GM23338 (cell line): ENCODE measurements at regions not wholly inside any gene's neighbourhood (a gene's known extent, or its start where the extent isn't known, plus 50 kb on each side); places are given as distances from the start of the nearest gene placed in this dataset.

Source experiments
- ATAC-seq: fragments of 200-7000 bp; cut with Tn5 transposase; 3 replicates; pipeline ENCODE4 v1.9.1; 2020
- DNase-seq: peaks from one replicate; pipeline ENCODE4 v3.0.0-alpha.2; 2015; ENCODE audit warnings: low spot score
- H2AFZ ChIP-seq: fragments of 200-600 bp; sonication (generic); 2 replicates; pipeline ENCODE4 v1.8.0; 2016; ENCODE audit warnings: antibody characterized with exemption, mild to moderate bottlenecking, moderate library complexity
- H3F3A ChIP-seq: fragments of 200-600 bp; sonication (generic); replicated peaks from 2 replicates; pipeline ENCODE4 v1.8.0; 2017; ENCODE audit warnings: antibody characterized with exemption, mixed run types, low read depth
- H3K27ac ChIP-seq: fragments of 200-600 bp; sonication (generic); 2 replicates; pipeline ENCODE4 v1.6.1; 2016; ENCODE audit warnings: low read depth
- H3K27me3 ChIP-seq: fragments of 200-600 bp; sonication (generic); 2 replicates; pipeline ENCODE4 v1.8.0; 2016; ENCODE audit warnings: mild to moderate bottlenecking, mixed run types, moderate library complexity; ENCODE audit not compliant: insufficient read depth
- H3K36me3 ChIP-seq: fragments of 200-600 bp; sonication (generic); 2 replicates; pipeline ENCODE4 v1.8.0; 2016; ENCODE audit warnings: mild to moderate bottlenecking; ENCODE audit not compliant: insufficient read depth
- H3K4me1 ChIP-seq: fragments of 200-600 bp; sonication (generic); 2 replicates; pipeline ENCODE4 v1.8.0; 2016; ENCODE audit warnings: mild to moderate bottlenecking, moderate library complexity; ENCODE audit not compliant: insufficient read depth
- H3K4me2 ChIP-seq: fragments of 200-600 bp; sonication (generic); 2 replicates; pipeline ENCODE4 v1.7.1; 2017; ENCODE audit warnings: mixed run types
- H3K4me3 ChIP-seq: fragments of 200-600 bp; sonication (generic); 2 replicates; pipeline ENCODE4 v1.6.1; 2016; ENCODE audit warnings: mixed run types
- H3K79me2 ChIP-seq: fragments of 200-600 bp; sonication (generic); replicated peaks from 2 replicates; pipeline ENCODE4 v1.8.0; 2017; ENCODE audit warnings: mild to moderate bottlenecking; ENCODE audit not compliant: insufficient read depth
- H3K9me2 ChIP-seq: fragments of 200-600 bp; sonication (generic); 2 replicates; pipeline ENCODE4 v1.8.0; 2017; ENCODE audit not compliant: insufficient read depth
- H4K20me1 ChIP-seq: fragments of 200-600 bp; sonication (generic); replicated peaks from 2 replicates; pipeline ENCODE4 v1.8.0; 2017; ENCODE audit warnings: mild to moderate bottlenecking; ENCODE audit not compliant: insufficient read depth
- H3K27ac Mint-ChIP-seq: 2 replicates; pipeline ENCODE4 v1.8.0; 2020; ENCODE audit warnings: inconsistent platforms, mild to moderate bottlenecking, moderate library complexity, mixed read lengths
- H3K27me3 Mint-ChIP-seq: 3 replicates; pipeline ENCODE4 v1.8.0; 2022; ENCODE audit warnings: low read depth, mild to moderate bottlenecking, moderate library complexity, mixed read lengths, inconsistent platforms; ENCODE audit not compliant: insufficient read depth, poor library complexity
- H3K36me3 Mint-ChIP-seq: 3 replicates; pipeline ENCODE4 v1.8.0; 2021; ENCODE audit warnings: low read depth, mild to moderate bottlenecking, inconsistent platforms, moderate library complexity, mixed read lengths
- H3K4me1 Mint-ChIP-seq: 3 replicates; pipeline ENCODE4 v1.8.0; 2020; ENCODE audit warnings: mild to moderate bottlenecking, inconsistent platforms, mixed read lengths
- H3K4me3 Mint-ChIP-seq: 3 replicates; pipeline ENCODE4 v1.8.0; 2021; ENCODE audit warnings: moderate library complexity, mild to moderate bottlenecking, inconsistent platforms, mixed read lengths
- H3K9me3 Mint-ChIP-seq: 3 replicates; pipeline ENCODE4 v1.8.0; 2020; ENCODE audit warnings: moderate library complexity, mild to moderate bottlenecking, inconsistent platforms, mixed read lengths
- CREB1 ChIP-seq: fragments of 250-450 bp; sonication (Bioruptor Pico); IDR thresholded peaks from 2 replicates; pipeline ENCODE4 v1.5.0; 2020; ENCODE audit warnings: low read depth, mild to moderate bottlenecking, moderate library complexity
- CTCF ChIP-seq, 2 experiments: fragments of 200-600 bp in 1 of 2; sonication (generic) in 1 of 2; conservative IDR thresholded peaks; 2 replicates each; pipeline versions ENCODE4 v1.5.1 to v1.6.1; 2016 to 2017; ENCODE audit warnings: antibody characterized with exemption in 2 of 2, low read depth in 2 of 2, mild to moderate bottlenecking in 2 of 2, moderate library complexity in 1 of 2
- EZH2 ChIP-seq: fragments of 200-600 bp; sonication (generic); IDR thresholded peaks from one replicate; pipeline ENCODE4 v1.8.0; 2017; ENCODE audit warnings: antibody characterized with exemption, mild to moderate bottlenecking, low read depth; ENCODE audit not compliant: unreplicated experiment
- EZH2phosphoT487 ChIP-seq: fragments of 200-600 bp; sonication (generic); IDR thresholded peaks from one replicate; pipeline ENCODE4 v1.8.1; 2018; ENCODE audit warnings: antibody characterized with exemption; ENCODE audit not compliant: unreplicated experiment
- JUNB ChIP-seq: IDR thresholded peaks from one replicate; pipeline ENCODE4 v1.6.1; 2016; ENCODE audit warnings: antibody characterized with exemption; ENCODE audit not compliant: unreplicated experiment
- NANOG ChIP-seq: IDR thresholded peaks from 2 replicates; pipeline ENCODE4 v1.6.1; 2016; ENCODE audit warnings: antibody characterized with exemption, borderline replicate concordance
- POLR2AphosphoS5 ChIP-seq: IDR thresholded peaks from 2 replicates; pipeline ENCODE4 v1.6.1; 2016; ENCODE audit warnings: antibody characterized with exemption, low read depth
- STAT1 ChIP-seq: IDR thresholded peaks from one replicate; pipeline ENCODE4 v1.6.1; 2016; ENCODE audit warnings: antibody characterized with exemption; ENCODE audit not compliant: unreplicated experiment
- ZNF114 ChIP-seq: fragments of 250-450 bp; sonication (Bioruptor Pico); IDR thresholded peaks from 2 replicates; pipeline ENCODE4 v1.5.0; 2020; ENCODE audit warnings: mild to moderate bottlenecking, moderate library complexity
- ZNF331 ChIP-seq: fragments of 250-450 bp; sonication (Bioruptor Pico); IDR thresholded peaks from 2 replicates; pipeline ENCODE4 v1.5.0; 2020; ENCODE audit warnings: low read depth, mild to moderate bottlenecking, moderate library complexity
- TF ChIP-seq, protein P1 (sequence below): IDR thresholded peaks from one replicate; pipeline ENCODE4 v1.6.1; 2018; ENCODE audit warnings: antibody characterized with exemption; ENCODE audit not compliant: unreplicated experiment
- TF ChIP-seq, protein P2 (sequence below): fragments of 250-450 bp; sonication (Bioruptor Pico); IDR thresholded peaks from 2 replicates; pipeline ENCODE4 v1.5.0; 2020; ENCODE audit warnings: mild to moderate bottlenecking, moderate library complexity
- TF ChIP-seq, protein P3 (sequence below): IDR thresholded peaks from 2 replicates; pipeline ENCODE4 v1.6.1; 2016; ENCODE audit warnings: antibody characterized with exemption

DNA sequence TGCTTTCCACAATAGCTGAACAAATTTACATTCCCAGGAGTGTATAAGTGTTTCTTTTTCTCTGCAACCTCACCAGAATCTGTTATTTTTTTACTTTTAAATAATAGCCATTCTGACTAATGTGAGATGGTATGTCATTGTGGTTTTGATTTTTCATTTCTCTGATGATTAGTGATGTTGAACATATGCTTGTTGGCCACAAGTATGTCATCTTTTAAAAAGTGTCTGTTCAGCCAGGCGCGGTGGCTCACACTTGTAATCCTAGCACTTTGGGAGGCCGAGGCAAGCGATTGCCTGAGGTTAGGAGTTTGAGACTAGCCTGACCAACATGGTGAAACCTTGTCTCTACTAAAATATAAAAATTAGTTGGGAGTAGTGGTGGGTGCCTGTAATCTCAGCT, 619.3 kb downstream of the SI start:
- ATAC-seq = no peak
- peaks cover 4% of the 10 kb centered on the region; the same call in 2 of the 3 replicates for H3K4me1 Mint-ChIP-seq
- H3K4me3 Mint-ChIP-seq = no peak overlapping the region
- H3K4me3 ChIP-seq = no peak overlapping the region
- no peak overlapping the region for H3K4me2 ChIP-seq
- H3K36me3 Mint-ChIP-seq = no peaks in the 10 kb centered on the region
- H3K27ac Mint-ChIP-seq = no peak overlapping the region
- H3K9me3 Mint-ChIP-seq = no peaks in the 10 kb centered on the region; the same call in 2 of the 3 replicates
- H3K36me3 ChIP-seq = no peaks in the 10 kb centered on the region
- no peaks in the 10 kb centered on the region for H4K20me1 ChIP-seq
- no peak for DNase-seq
- H3K4me1 ChIP-seq = no peaks in the 10 kb centered on the region
- H3F3A ChIP-seq = no peaks in the 10 kb centered on the region
- no peak overlapping the region for H2AFZ ChIP-seq
- H3K27me3 ChIP-seq = no peaks in the 10 kb centered on the region
- no peaks in the 10 kb centered on the region for H3K79me2 ChIP-seq
- no peak overlapping the region for H3K27ac ChIP-seq
- no peaks in the 10 kb centered on the region for H3K9me2 ChIP-seq
- no peaks in the 10 kb centered on the region for H3K27me3 Mint-ChIP-seq
- TF ChIP-seq, protein P1, sequence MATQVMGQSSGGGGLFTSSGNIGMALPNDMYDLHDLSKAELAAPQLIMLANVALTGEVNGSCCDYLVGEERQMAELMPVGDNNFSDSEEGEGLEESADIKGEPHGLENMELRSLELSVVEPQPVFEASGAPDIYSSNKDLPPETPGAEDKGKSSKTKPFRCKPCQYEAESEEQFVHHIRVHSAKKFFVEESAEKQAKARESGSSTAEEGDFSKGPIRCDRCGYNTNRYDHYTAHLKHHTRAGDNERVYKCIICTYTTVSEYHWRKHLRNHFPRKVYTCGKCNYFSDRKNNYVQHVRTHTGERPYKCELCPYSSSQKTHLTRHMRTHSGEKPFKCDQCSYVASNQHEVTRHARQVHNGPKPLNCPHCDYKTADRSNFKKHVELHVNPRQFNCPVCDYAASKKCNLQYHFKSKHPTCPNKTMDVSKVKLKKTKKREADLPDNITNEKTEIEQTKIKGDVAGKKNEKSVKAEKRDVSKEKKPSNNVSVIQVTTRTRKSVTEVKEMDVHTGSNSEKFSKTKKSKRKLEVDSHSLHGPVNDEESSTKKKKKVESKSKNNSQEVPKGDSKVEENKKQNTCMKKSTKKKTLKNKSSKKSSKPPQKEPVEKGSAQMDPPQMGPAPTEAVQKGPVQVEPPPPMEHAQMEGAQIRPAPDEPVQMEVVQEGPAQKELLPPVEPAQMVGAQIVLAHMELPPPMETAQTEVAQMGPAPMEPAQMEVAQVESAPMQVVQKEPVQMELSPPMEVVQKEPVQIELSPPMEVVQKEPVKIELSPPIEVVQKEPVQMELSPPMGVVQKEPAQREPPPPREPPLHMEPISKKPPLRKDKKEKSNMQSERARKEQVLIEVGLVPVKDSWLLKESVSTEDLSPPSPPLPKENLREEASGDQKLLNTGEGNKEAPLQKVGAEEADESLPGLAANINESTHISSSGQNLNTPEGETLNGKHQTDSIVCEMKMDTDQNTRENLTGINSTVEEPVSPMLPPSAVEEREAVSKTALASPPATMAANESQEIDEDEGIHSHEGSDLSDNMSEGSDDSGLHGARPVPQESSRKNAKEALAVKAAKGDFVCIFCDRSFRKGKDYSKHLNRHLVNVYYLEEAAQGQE = no peak
- TF ChIP-seq STAT1 (no peak), JUNB (no peak), CTCF (conservative IDR thresholded peaks at IDR 0.05; ENCODE audit: low read depth in 2 of 2) (no peak), EZH2phosphoT487 (no peak), CREB1 (CRISPR knock-in tag) (no peak), POLR2AphosphoS5 (no peak), ZNF331 (CRISPR knock-in tag) (no peak), ZNF114 (CRISPR knock-in tag) (no peak), NANOG (no peak), EZH2 (no peak)
- TF ChIP-seq, protein P2, sequence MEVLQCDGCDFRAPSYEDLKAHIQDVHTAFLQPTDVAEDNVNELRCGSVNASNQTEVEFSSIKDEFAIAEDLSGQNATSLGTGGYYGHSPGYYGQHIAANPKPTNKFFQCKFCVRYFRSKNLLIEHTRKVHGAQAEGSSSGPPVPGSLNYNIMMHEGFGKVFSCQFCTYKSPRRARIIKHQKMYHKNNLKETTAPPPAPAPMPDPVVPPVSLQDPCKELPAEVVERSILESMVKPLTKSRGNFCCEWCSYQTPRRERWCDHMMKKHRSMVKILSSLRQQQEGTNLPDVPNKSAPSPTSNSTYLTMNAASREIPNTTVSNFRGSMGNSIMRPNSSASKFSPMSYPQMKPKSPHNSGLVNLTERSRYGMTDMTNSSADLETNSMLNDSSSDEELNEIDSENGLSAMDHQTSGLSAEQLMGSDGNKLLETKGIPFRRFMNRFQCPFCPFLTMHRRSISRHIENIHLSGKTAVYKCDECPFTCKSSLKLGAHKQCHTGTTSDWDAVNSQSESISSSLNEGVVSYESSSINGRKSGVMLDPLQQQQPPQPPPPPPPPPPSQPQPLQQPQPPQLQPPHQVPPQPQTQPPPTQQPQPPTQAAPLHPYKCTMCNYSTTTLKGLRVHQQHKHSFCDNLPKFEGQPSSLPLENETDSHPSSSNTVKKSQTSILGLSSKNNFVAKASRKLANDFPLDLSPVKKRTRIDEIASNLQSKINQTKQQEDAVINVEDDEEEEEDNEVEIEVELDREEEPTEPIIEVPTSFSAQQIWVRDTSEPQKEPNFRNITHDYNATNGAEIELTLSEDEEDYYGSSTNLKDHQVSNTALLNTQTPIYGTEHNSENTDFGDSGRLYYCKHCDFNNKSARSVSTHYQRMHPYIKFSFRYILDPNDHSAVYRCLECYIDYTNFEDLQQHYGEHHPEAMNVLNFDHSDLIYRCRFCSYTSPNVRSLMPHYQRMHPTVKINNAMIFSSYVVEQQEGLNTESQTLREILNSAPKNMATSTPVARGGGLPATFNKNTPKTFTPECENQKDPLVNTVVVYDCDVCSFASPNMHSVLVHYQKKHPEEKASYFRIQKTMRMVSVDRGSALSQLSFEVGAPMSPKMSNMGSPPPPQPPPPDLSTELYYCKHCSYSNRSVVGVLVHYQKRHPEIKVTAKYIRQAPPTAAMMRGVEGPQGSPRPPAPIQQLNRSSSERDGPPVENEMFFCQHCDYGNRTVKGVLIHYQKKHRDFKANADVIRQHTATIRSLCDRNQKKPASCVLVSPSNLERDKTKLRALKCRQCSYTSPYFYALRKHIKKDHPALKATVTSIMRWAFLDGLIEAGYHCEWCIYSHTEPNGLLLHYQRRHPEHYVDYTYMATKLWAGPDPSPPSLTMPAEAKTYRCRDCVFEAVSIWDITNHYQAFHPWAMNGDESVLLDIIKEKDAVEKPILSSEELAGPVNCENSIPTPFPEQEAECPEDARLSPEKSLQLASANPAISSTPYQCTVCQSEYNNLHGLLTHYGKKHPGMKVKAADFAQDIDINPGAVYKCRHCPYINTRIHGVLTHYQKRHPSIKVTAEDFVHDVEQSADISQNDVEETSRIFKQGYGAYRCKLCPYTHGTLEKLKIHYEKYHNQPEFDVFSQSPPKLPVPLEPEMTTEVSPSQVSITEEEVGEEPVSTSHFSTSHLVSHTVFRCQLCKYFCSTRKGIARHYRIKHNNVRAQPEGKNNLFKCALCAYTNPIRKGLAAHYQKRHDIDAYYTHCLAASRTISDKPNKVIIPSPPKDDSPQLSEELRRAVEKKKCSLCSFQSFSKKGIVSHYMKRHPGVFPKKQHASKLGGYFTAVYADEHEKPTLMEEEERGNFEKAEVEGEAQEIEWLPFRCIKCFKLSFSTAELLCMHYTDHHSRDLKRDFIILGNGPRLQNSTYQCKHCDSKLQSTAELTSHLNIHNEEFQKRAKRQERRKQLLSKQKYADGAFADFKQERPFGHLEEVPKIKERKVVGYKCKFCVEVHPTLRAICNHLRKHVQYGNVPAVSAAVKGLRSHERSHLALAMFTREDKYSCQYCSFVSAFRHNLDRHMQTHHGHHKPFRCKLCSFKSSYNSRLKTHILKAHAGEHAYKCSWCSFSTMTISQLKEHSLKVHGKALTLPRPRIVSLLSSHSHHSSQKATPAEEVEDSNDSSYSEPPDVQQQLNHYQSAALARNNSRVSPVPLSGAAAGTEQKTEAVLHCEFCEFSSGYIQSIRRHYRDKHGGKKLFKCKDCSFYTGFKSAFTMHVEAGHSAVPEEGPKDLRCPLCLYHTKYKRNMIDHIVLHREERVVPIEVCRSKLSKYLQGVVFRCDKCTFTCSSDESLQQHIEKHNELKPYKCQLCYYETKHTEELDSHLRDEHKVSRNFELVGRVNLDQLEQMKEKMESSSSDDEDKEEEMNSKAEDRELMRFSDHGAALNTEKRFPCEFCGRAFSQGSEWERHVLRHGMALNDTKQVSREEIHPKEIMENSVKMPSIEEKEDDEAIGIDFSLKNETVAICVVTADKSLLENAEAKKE (CRISPR knock-in tag) = no peak
- TF ChIP-seq, protein P3, sequence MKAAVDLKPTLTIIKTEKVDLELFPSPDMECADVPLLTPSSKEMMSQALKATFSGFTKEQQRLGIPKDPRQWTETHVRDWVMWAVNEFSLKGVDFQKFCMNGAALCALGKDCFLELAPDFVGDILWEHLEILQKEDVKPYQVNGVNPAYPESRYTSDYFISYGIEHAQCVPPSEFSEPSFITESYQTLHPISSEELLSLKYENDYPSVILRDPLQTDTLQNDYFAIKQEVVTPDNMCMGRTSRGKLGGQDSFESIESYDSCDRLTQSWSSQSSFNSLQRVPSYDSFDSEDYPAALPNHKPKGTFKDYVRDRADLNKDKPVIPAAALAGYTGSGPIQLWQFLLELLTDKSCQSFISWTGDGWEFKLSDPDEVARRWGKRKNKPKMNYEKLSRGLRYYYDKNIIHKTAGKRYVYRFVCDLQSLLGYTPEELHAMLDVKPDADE = no peak
